Breast epithelium (tissue), 3 donors: ENCODE measurements at regions not wholly inside any gene's neighbourhood (a gene's known extent, or its start where the extent isn't known, plus 50 kb on each side); places are given as distances from the start of the nearest gene placed in this dataset.

ENCODE experiments used
- CTCF ChIP-seq, 3 donors: fragments of 450-650 bp; IDR thresholded peaks; one replicate each; pipeline ENCODE4 v1.5.1; 2016 to 2017; ENCODE audit warnings: antibody characterized with exemption in 3 of 3, mild to moderate bottlenecking in 3 of 3, moderate library complexity in 3 of 3
- POLR2A ChIP-seq: fragments of 450-650 bp; IDR thresholded peaks from one replicate; pipeline ENCODE4 v1.6.1; 2016; ENCODE audit warnings: antibody characterized with exemption, mild to moderate bottlenecking, moderate library complexity
- POLR2AphosphoS5 ChIP-seq, 3 donors: sonication (generic); formaldehyde crosslinking; IDR thresholded peaks; one replicate each; pipeline ENCODE4 v1.6.1; 2017; ENCODE audit warnings: antibody characterized with exemption in 3 of 3

GRCh38 chr4:79772510-79772909, 300.5 kb downstream of the ANTXR2 start:
- TF ChIP-seq CTCF (IDR thresholded peaks at IDR 0.05): no peak
- no peak for TF ChIP-seq POLR2A
- no peak for TF ChIP-seq POLR2AphosphoS5 (IDR thresholded peaks at IDR 0.05)
